Neural crest cell (in vitro differentiated cells): ENCODE measurements at regions not wholly inside any gene's neighbourhood (a gene's known extent, or its start where the extent isn't known, plus 50 kb on each side); places are given as distances from the start of the nearest gene placed in this dataset.

Experiments used
- DNase-seq: peaks from one replicate; pipeline ENCODE4 v3.0.0; 2021; ENCODE audit warnings: low read depth, mixed read lengths, low spot score
- H3K27ac Mint-ChIP-seq: one replicate; pipeline ENCODE4 v1.8.0; 2021; ENCODE audit warnings: mild to moderate bottlenecking, mixed read lengths; ENCODE audit not compliant: unreplicated experiment
- H3K27me3 Mint-ChIP-seq: 2 replicates; pipeline ENCODE4 v1.8.0; 2021; ENCODE audit warnings: low read depth, mild to moderate bottlenecking, mixed read lengths
- H3K36me3 Mint-ChIP-seq: 2 replicates; pipeline ENCODE4 v1.8.0; 2021; ENCODE audit warnings: low read depth, mild to moderate bottlenecking, mixed read lengths
- H3K4me1 Mint-ChIP-seq: 2 replicates; pipeline ENCODE4 v1.8.0; 2021; ENCODE audit warnings: mixed read lengths
- H3K4me3 Mint-ChIP-seq: one replicate; pipeline ENCODE4 v1.8.0; 2021; ENCODE audit warnings: mild to moderate bottlenecking, mixed read lengths
- H3K9me3 Mint-ChIP-seq: 2 replicates; pipeline ENCODE4 v1.8.0; 2021; ENCODE audit warnings: mixed read lengths
- CTCF ChIP-seq: fragments of 200-600 bp; sonication (generic); conservative IDR thresholded peaks from 2 replicates; pipeline ENCODE4 v1.5.0; 2021; ENCODE audit warnings: antibody characterized with exemption, mild to moderate bottlenecking

- H3K36me3 Mint-ChIP-seq = no peaks in the 10 kb centered on the region
- peaks cover 3% of the 10 kb centered on the region for H3K9me3 Mint-ChIP-seq
- DNase-seq = no peak
- H3K27me3 Mint-ChIP-seq = peaks cover 81% of the 10 kb centered on the region
- H3K4me1 Mint-ChIP-seq = peaks cover 12% of the 10 kb centered on the region
- no peak overlapping the region for H3K27ac Mint-ChIP-seq
- no peak overlapping the region for H3K4me3 Mint-ChIP-seq
- TF ChIP-seq CTCF = no peak
These were observed 114.7 kb upstream of the C14orf180 start for GRCh38 chr14:104464907-104465306.

GRCh38 chr14:104465482-104466390, 113.8 kb upstream of the C14orf180 start:
- peaks cover 3% of the 10 kb centered on the region for H3K9me3 Mint-ChIP-seq
- H3K4me1 Mint-ChIP-seq = peaks cover 8% of the 10 kb centered on the region
- peaks cover 76% of the 10 kb centered on the region for H3K27me3 Mint-ChIP-seq
- no peak overlapping the region for H3K27ac Mint-ChIP-seq
- H3K36me3 Mint-ChIP-seq = no peaks in the 10 kb centered on the region
- no peak overlapping the region for H3K4me3 Mint-ChIP-seq
- TF ChIP-seq CTCF = no peak
- DNase-seq = no peak

GRCh38 chr14:104467236-104467635, 112.3 kb upstream of the C14orf180 start:
- no peak for TF ChIP-seq CTCF
- H3K36me3 Mint-ChIP-seq = peaks cover 4% of the 10 kb centered on the region
- H3K9me3 Mint-ChIP-seq = peaks cover 5% of the 10 kb centered on the region
- DNase-seq = no peak
- no peak overlapping the region for H3K27ac Mint-ChIP-seq
- H3K4me1 Mint-ChIP-seq = peaks cover 4% of the 10 kb centered on the region
- peaks cover 73% of the 10 kb centered on the region for H3K27me3 Mint-ChIP-seq
- H3K4me3 Mint-ChIP-seq = no peak overlapping the region

DNA sequence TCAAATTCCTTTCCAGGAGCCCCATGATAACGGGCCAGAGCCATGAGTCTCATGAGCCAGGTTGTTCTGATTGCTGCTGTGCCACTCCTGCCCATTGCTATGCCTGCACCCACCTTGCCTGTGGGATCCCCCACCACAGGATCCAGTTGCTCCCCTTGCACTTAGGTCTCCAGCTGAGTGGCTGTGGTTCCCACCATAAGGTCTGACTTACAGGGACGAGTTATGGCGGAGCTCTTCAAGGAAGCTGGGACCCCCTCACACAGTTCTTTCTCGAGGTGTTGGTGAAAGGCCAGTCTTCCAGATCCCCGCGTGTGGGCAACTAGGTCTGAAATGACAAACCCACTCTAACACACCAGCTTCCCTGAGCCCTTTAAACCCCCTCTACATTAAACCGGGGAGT, 111.9 kb upstream of the C14orf180 start:
- peaks cover 5% of the 10 kb centered on the region for H3K9me3 Mint-ChIP-seq
- peaks cover 71% of the 10 kb centered on the region for H3K27me3 Mint-ChIP-seq
- peaks cover 4% of the 10 kb centered on the region for H3K36me3 Mint-ChIP-seq
- no peak overlapping the region for H3K27ac Mint-ChIP-seq
- no peak for TF ChIP-seq CTCF
- H3K4me1 Mint-ChIP-seq = peaks cover 3% of the 10 kb centered on the region
- H3K4me3 Mint-ChIP-seq = no peak overlapping the region
- no peak for DNase-seq

- no peak for TF ChIP-seq CTCF
- Mint-ChIP-seq H3K27ac (no peak overlapping the region), H3K9me3 (peaks cover 5% of the 10 kb centered on the region), H3K27me3 (peaks cover 52% of the 10 kb centered on the region), H3K36me3 (peaks cover 4% of the 10 kb centered on the region), H3K4me3 (no peak overlapping the region), H3K4me1 (no peaks in the 10 kb centered on the region)
- DNase-seq = no peak
These were observed 110.0 kb upstream of the C14orf180 start for GRCh38 chr14:104469591-104469990.
